OCI-LY7 (cell line): ENCODE measurements at regions not wholly inside any gene's neighbourhood (a gene's known extent, or its start where the extent isn't known, plus 50 kb on each side); places are given as distances from the start of the nearest gene placed in this dataset.

Source experiments
- EZH2phosphoT487 ChIP-seq: fragments of 200-600 bp; sonication (generic); IDR thresholded peaks from 2 replicates; pipeline ENCODE4 v1.6.1; 2018; ENCODE audit warnings: low read depth, borderline replicate concordance, mild to moderate bottlenecking, mixed run types, antibody characterized with exemption, low read length, moderate library complexity, mixed read lengths
- TF ChIP-seq, protein P1 (sequence below): fragments of 200-600 bp; sonication (generic); conservative IDR thresholded peaks from 2 replicates; pipeline ENCODE4 v1.5.1; 2014; ENCODE audit warnings: mild to moderate bottlenecking, antibody characterized with exemption, low read length, moderate library complexity, mixed read lengths

DNA sequence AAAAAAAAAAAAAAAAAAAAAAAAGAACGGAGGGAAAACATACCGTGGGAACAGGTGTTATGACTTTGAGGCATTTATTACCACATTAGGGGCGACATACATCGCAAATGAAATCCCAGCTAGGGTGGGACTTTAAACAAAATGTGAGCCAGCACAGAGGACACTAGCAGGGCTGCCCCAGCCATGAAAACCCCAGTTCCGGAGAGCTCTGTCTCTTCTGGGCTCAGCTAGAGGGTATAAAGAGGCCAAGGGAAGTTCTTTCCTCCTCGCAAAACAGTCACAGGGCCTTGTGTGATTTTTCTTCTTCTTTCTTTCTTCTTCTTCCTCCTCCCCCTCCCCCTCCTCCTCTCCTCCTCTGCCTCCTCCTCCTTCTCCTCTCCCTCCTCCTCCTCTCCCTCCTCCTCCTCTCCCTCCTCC is 59.9 kb upstream of the ECHDC3 start:
- TF ChIP-seq, protein P1, sequence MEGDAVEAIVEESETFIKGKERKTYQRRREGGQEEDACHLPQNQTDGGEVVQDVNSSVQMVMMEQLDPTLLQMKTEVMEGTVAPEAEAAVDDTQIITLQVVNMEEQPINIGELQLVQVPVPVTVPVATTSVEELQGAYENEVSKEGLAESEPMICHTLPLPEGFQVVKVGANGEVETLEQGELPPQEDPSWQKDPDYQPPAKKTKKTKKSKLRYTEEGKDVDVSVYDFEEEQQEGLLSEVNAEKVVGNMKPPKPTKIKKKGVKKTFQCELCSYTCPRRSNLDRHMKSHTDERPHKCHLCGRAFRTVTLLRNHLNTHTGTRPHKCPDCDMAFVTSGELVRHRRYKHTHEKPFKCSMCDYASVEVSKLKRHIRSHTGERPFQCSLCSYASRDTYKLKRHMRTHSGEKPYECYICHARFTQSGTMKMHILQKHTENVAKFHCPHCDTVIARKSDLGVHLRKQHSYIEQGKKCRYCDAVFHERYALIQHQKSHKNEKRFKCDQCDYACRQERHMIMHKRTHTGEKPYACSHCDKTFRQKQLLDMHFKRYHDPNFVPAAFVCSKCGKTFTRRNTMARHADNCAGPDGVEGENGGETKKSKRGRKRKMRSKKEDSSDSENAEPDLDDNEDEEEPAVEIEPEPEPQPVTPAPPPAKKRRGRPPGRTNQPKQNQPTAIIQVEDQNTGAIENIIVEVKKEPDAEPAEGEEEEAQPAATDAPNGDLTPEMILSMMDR, result no peak
- no peak for TF ChIP-seq EZH2phosphoT487
